ENCODE measurements at regions not wholly inside any gene's neighbourhood (a gene's known extent, or its start where the extent isn't known, plus 50 kb on each side); places are given as distances from the start of the nearest gene placed in this dataset.

- TF ChIP-seq, protein P1, sequence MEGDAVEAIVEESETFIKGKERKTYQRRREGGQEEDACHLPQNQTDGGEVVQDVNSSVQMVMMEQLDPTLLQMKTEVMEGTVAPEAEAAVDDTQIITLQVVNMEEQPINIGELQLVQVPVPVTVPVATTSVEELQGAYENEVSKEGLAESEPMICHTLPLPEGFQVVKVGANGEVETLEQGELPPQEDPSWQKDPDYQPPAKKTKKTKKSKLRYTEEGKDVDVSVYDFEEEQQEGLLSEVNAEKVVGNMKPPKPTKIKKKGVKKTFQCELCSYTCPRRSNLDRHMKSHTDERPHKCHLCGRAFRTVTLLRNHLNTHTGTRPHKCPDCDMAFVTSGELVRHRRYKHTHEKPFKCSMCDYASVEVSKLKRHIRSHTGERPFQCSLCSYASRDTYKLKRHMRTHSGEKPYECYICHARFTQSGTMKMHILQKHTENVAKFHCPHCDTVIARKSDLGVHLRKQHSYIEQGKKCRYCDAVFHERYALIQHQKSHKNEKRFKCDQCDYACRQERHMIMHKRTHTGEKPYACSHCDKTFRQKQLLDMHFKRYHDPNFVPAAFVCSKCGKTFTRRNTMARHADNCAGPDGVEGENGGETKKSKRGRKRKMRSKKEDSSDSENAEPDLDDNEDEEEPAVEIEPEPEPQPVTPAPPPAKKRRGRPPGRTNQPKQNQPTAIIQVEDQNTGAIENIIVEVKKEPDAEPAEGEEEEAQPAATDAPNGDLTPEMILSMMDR (IDR thresholded peaks at IDR 0.05; ENCODE audit: low read depth, low read length): peak; percentile 6
- no peak overlapping the region for H3K4me3 ChIP-seq (replicated peaks in 1 of 2; ENCODE audit: low read depth in 2 of 2, low read length in 2 of 2)
- no peak for DNase-seq (ENCODE audit: low read depth in 2 of 2)
Observed at GRCh38 chr20:50456452-50457324, 53.5 kb upstream of the PTPN1 start.

- no peak for DNase-seq (ENCODE audit: low read depth in 2 of 2)
- TF ChIP-seq, protein P1 (IDR thresholded peaks at IDR 0.05; ENCODE audit: low read depth, low read length): no peak
- H3K4me3 ChIP-seq (replicated peaks in 1 of 2; ENCODE audit: low read depth in 2 of 2, low read length in 2 of 2): no peak overlapping the region
Observed at GRCh38 chr20:50459124-50459918, 50.9 kb upstream of the PTPN1 start.

DNA sequence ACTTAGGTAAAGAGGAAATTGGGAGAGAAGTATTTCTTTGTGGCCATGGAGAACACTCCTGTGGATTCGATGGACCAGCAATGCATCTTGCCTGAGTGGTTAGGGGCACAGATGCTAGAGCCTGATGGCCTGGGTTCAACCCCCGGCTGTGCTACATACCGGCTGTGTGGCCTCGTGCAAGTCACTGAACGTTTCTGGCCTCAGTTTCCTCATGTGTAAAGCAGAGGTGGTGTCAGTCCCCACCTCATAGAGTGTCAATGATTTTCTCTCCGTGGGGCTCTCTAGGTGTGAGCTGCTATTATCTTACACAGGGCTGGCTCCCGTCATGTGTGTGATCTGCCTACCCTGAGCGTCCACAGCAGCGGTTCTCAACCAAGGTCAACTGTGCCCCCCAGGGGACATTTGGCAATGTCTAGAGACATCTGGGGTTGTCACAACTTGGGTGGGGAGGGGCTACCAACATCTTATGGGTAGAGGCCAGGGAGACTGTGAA, 50.0 kb upstream of the PTPN1 start:
- no peak for DNase-seq (ENCODE audit: low read depth in 2 of 2)
- H3K4me3 ChIP-seq (replicated peaks in 1 of 2; ENCODE audit: low read depth in 2 of 2, low read length in 2 of 2): no peak overlapping the region
- TF ChIP-seq, protein P1 (IDR thresholded peaks at IDR 0.05; ENCODE audit: low read depth, low read length): no peak

Measured in cardiac fibroblast (primary cell).